ENCODE measurements at regions not wholly inside any gene's neighbourhood (a gene's known extent, or its start where the extent isn't known, plus 50 kb on each side); places are given as distances from the start of the nearest gene placed in this dataset.

DNA sequence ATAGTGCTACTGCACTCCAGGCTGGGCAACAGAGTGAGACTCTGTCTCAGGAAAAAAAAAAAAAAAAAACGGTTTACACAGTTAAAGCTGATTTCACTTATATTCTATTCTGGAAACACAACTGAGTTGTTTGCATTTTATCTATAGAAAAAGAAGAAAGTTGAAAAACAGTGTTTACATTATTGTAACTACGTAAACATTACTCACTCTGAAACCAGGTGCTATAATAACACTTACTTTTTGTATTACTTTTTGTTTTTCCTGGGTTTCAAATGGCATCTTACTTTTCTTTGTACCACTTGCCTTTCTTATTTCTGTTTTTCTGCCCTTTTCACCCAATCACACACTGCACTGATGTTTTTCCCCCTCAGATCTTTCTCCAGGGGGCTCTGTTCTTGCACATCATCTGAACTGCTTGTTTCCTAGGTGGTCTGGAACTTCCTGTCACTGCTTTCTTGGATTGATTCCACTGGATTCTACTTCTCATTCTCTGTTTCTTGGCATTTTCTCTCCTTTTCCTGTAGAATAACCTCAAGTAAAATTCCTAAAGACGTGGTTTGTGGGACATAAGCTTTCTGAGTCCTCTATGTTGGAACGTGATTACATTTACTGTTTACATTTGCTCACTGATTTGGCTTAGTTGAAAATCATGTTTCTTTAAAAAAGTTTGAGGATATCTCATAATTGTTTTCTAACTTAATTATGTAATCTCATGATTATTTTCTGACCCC, 142.1 kb downstream of the HS3ST3B1 start:
- TF ChIP-seq, protein P1, sequence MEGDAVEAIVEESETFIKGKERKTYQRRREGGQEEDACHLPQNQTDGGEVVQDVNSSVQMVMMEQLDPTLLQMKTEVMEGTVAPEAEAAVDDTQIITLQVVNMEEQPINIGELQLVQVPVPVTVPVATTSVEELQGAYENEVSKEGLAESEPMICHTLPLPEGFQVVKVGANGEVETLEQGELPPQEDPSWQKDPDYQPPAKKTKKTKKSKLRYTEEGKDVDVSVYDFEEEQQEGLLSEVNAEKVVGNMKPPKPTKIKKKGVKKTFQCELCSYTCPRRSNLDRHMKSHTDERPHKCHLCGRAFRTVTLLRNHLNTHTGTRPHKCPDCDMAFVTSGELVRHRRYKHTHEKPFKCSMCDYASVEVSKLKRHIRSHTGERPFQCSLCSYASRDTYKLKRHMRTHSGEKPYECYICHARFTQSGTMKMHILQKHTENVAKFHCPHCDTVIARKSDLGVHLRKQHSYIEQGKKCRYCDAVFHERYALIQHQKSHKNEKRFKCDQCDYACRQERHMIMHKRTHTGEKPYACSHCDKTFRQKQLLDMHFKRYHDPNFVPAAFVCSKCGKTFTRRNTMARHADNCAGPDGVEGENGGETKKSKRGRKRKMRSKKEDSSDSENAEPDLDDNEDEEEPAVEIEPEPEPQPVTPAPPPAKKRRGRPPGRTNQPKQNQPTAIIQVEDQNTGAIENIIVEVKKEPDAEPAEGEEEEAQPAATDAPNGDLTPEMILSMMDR (IDR thresholded peaks at IDR 0.05 in 4 of 5, conservative IDR thresholded peaks at IDR 0.05 in 1 of 5) = no peak
- TF ChIP-seq POLR2A (IDR thresholded peaks at IDR 0.05) = no peak

Data from gastrocnemius medialis (tissue), 4 donors.